ENCODE measurements at regions not wholly inside any gene's neighbourhood (a gene's known extent, or its start where the extent isn't known, plus 50 kb on each side); places are given as distances from the start of the nearest gene placed in this dataset.

DNA sequence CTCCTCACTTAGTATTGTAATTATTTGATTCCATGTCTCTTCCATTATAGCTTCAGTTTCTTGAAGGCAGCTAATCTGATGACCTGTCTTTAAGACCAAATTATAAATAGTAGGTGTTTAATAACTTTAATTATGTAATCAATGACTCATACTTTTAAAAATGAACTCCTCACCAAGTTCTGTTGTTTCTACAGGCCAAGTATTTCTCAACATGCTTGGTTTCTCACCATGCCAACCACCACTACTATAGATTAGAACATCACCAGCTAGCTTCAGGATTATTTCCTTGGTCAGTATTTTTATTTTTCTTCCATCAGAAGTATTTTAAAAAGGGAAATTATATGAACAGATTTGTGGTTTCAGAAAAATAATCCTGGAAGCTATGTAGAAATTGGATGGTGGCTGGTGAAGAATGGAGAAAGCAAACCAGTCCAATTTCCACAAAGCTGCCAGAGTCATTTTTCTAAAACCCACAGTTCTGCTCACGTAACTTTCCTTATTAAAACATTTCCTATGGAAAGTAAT lies 237.7 kb upstream of the DACH1 start:
- TF ChIP-seq IKZF4 (CRISPR knock-in tag; IDR thresholded peaks at IDR 0.05; ENCODE audit: borderline replicate concordance, low read depth, not compliant biosample characterization) (no peak), GFI1 (CRISPR knock-in tag; IDR thresholded peaks at IDR 0.05; ENCODE audit: borderline replicate concordance) (no peak), EP300 (IDR thresholded peaks at IDR 0.05; ENCODE audit: low read depth in 2 of 2, low read length in 2 of 2) (no peak), EP300 (CRISPR knock-in tag; IDR thresholded peaks at IDR 0.05; ENCODE audit: borderline replicate concordance) (no peak), KDM5A (IDR thresholded peaks at IDR 0.05; ENCODE audit: borderline replicate concordance, low read length) (no peak), FOXK1 (CRISPR knock-in tag; IDR thresholded peaks at IDR 0.05; ENCODE audit: borderline replicate concordance, low read depth) (no peak), NR2C2 (CRISPR knock-in tag; IDR thresholded peaks at IDR 0.05; ENCODE audit: borderline replicate concordance) (no peak), NFATC3 (CRISPR knock-in tag; IDR thresholded peaks at IDR 0.05) (no peak), MAFF (IDR thresholded peaks at IDR 0.05; ENCODE audit: low read depth, low read length) (no peak)
- TF ChIP-seq, protein P1, sequence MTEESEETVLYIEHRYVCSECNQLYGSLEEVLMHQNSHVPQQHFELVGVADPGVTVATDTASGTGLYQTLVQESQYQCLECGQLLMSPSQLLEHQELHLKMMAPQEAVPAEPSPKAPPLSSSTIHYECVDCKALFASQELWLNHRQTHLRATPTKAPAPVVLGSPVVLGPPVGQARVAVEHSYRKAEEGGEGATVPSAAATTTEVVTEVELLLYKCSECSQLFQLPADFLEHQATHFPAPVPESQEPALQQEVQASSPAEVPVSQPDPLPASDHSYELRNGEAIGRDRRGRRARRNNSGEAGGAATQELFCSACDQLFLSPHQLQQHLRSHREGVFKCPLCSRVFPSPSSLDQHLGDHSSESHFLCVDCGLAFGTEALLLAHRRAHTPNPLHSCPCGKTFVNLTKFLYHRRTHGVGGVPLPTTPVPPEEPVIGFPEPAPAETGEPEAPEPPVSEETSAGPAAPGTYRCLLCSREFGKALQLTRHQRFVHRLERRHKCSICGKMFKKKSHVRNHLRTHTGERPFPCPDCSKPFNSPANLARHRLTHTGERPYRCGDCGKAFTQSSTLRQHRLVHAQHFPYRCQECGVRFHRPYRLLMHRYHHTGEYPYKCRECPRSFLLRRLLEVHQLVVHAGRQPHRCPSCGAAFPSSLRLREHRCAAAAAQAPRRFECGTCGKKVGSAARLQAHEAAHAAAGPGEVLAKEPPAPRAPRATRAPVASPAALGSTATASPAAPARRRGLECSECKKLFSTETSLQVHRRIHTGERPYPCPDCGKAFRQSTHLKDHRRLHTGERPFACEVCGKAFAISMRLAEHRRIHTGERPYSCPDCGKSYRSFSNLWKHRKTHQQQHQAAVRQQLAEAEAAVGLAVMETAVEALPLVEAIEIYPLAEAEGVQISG (CRISPR knock-in tag; IDR thresholded peaks at IDR 0.05), result no peak
- TF ChIP-seq, protein P2, sequence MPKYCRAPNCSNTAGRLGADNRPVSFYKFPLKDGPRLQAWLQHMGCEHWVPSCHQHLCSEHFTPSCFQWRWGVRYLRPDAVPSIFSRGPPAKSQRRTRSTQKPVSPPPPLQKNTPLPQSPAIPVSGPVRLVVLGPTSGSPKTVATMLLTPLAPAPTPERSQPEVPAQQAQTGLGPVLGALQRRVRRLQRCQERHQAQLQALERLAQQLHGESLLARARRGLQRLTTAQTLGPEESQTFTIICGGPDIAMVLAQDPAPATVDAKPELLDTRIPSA (CRISPR knock-in tag; IDR thresholded peaks at IDR 0.05; ENCODE audit: borderline replicate concordance), result no peak
